Cardiac muscle cell (in vitro differentiated cells and primary cell): ENCODE measurements at regions not wholly inside any gene's neighbourhood (a gene's known extent, or its start where the extent isn't known, plus 50 kb on each side); places are given as distances from the start of the nearest gene placed in this dataset.

Source experiments
- DNase-seq, 2 donors: peaks; one replicate each; pipeline versions ENCODE4 v3.0.0 to v3.0.0-alpha.2; 2010 to 2017; ENCODE audit warnings: low read depth in 1 of 2, low spot score in 1 of 2
- H3K27ac ChIP-seq: fragments of 200-600 bp; sonication (generic); 2 replicates; pipeline ENCODE4 v1.5.1; 2016
- H3K27me3 ChIP-seq: fragments of 200-600 bp; sonication (generic); 2 replicates; pipeline ENCODE4 v1.6.0; 2016; ENCODE audit warnings: control low read depth
- H3K36me3 ChIP-seq: fragments of 200-600 bp; sonication (generic); 2 replicates; pipeline ENCODE4 v1.5.1; 2016; ENCODE audit warnings: control low read depth
- H3K4me1 ChIP-seq: fragments of 200-600 bp; sonication (generic); 2 replicates; pipeline ENCODE4 v1.8.1; 2017; ENCODE audit warnings: low read depth, mild to moderate bottlenecking, mixed run types
- H3K4me3 ChIP-seq: fragments of 200-600 bp; sonication (generic); 2 replicates; pipeline ENCODE4 v1.5.1; 2016; ENCODE audit warnings: mild to moderate bottlenecking
- H3K9me3 ChIP-seq: fragments of 200-600 bp; sonication (generic); 2 replicates; pipeline ENCODE4 v1.5.1; 2017; ENCODE audit warnings: low read depth, mild to moderate bottlenecking, control low read depth
- CTCF ChIP-seq: IDR thresholded peaks from 2 replicates; pipeline ENCODE4 v1.5.1; 2012; ENCODE audit warnings: low read depth, mild to moderate bottlenecking, low read length

GRCh38 chr1:207217778-207218511, 103.5 kb upstream of the CD55 start:
- H3K27ac ChIP-seq: no peak overlapping the region
- no peaks in the 10 kb centered on the region for H3K9me3 ChIP-seq
- no peak for DNase-seq
- no peak for TF ChIP-seq CTCF
- H3K27me3 ChIP-seq: no peaks in the 10 kb centered on the region
- no peaks in the 10 kb centered on the region for H3K36me3 ChIP-seq
- no peak overlapping the region for H3K4me3 ChIP-seq
- no peaks in the 10 kb centered on the region for H3K4me1 ChIP-seq

- TF ChIP-seq CTCF: no peak
- Histone ChIP-seq H3K4me1 (no peaks in the 10 kb centered on the region), H3K27ac (no peak overlapping the region), H3K9me3 (no peaks in the 10 kb centered on the region), H3K36me3 (no peaks in the 10 kb centered on the region), H3K27me3 (no peaks in the 10 kb centered on the region), H3K4me3 (no peak overlapping the region)
- DNase-seq: peak in 1 of 2 donors; percentile 8
Observed at GRCh38 chr1:207218512-207219362, 102.7 kb upstream of the CD55 start.

- Histone ChIP-seq H3K36me3 (no peaks in the 10 kb centered on the region), H3K4me1 (no peaks in the 10 kb centered on the region), H3K27me3 (no peaks in the 10 kb centered on the region), H3K9me3 (no peaks in the 10 kb centered on the region), H3K27ac (no peak overlapping the region), H3K4me3 (no peak overlapping the region)
- no peak for TF ChIP-seq CTCF
- DNase-seq: no peak
Observed at GRCh38 chr1:207219979-207220889, 101.2 kb upstream of the CD55 start.

- no peak overlapping the region for H3K27ac ChIP-seq
- no peak overlapping the region for H3K4me3 ChIP-seq
- no peaks in the 10 kb centered on the region for H3K9me3 ChIP-seq
- H3K36me3 ChIP-seq: no peaks in the 10 kb centered on the region
- H3K27me3 ChIP-seq: no peaks in the 10 kb centered on the region
- TF ChIP-seq CTCF: no peak
- DNase-seq: no peak
- H3K4me1 ChIP-seq: no peaks in the 10 kb centered on the region
Observed at GRCh38 chr1:207221934-207222351, 99.5 kb upstream of the CD55 start.

- H3K36me3 ChIP-seq: no peaks in the 10 kb centered on the region
- no peak for TF ChIP-seq CTCF
- no peak overlapping the region for H3K27ac ChIP-seq
- H3K27me3 ChIP-seq: no peaks in the 10 kb centered on the region
- no peaks in the 10 kb centered on the region for H3K9me3 ChIP-seq
- H3K4me1 ChIP-seq: no peaks in the 10 kb centered on the region
- no peak for DNase-seq
- H3K4me3 ChIP-seq: no peak overlapping the region
Observed at GRCh38 chr1:207223162-207223561, 98.3 kb upstream of the CD55 start.
